ENCODE measurements at regions not wholly inside any gene's neighbourhood (a gene's known extent, or its start where the extent isn't known, plus 50 kb on each side); places are given as distances from the start of the nearest gene placed in this dataset.
"Not testable (repeated sequence)": the region's sequence is repeated elsewhere in the genome, so short reads cannot be mapped to it uniquely, and the experiment has no call there.

DNA sequence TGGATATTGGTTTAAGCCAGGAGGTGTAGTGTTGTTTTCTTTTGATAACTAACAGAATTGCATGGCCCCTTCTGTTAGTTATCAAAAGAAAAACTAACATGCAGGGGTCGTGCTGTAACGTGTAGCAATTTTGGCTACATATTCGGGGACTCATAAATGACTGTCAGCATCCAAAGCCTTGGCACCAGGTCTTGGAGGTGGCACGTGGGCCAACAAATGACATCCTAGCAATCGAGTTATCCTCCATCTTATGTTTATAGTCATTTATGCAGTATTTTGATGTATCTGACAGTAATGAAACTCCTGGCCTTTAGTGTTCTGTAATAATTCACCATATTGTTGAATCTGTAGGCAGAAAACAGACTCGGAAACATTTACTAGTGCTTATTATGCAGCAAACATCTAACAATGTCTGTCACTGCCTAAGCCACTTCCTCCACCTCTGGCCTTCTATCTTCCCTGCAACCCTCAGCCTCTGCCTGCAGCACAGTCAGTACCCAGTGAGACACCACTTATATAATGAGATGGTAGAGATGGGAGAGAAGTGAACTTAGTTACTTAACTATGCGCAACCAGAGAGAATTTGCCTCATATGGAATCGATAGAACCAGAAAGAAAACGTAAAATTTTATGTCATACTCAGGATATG, 184.6 kb downstream of the AEBP2 start:
- no peak for TF ChIP-seq POU2F2 (IDR thresholded peaks at IDR 0.05; ENCODE audit: low read depth, low read length)
- TF ChIP-seq POLR2A (IDR thresholded peaks at IDR 0.05; ENCODE audit: low read depth, low read length), result no peak
- TF ChIP-seq SPI1 (IDR thresholded peaks at IDR 0.05; ENCODE audit: low read depth, low read length), result no peak
- TF ChIP-seq POLR2AphosphoS5 (IDR thresholded peaks at IDR 0.05; ENCODE audit: low read depth, low read length), result no peak
- no peak for TF ChIP-seq PAX5 (IDR thresholded peaks at IDR 0.05; ENCODE audit: insufficient read depth, low read length, severe bottlenecking)
- no peak for TF ChIP-seq TAF1 (IDR thresholded peaks at IDR 0.05; ENCODE audit: low read depth, low read length)
- no peak for FAIRE-seq
- DNase-seq (ENCODE audit: insufficient read length, low spot score), result no peak

DNA sequence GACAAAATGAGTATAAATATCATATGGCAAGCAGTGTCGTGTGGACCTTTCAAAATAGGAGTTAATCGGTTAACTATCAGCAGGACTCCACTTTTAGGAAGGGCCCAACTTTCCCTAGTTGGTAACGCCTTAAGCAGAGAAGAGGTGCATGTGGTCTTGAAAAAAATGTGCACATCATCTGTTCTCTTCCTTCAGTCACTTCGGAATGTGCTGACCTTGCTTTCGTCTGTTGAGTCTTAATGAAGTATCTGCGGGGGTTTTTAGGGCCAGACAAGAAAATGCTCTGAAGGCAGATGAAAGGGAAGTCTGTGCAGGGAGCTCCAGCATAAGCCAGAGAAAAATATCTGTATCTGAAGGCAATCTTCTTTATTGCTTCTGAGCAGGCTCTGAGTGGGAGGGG, 185.2 kb downstream of the AEBP2 start:
- DNase-seq (ENCODE audit: insufficient read length, low spot score), result no peak

DNA sequence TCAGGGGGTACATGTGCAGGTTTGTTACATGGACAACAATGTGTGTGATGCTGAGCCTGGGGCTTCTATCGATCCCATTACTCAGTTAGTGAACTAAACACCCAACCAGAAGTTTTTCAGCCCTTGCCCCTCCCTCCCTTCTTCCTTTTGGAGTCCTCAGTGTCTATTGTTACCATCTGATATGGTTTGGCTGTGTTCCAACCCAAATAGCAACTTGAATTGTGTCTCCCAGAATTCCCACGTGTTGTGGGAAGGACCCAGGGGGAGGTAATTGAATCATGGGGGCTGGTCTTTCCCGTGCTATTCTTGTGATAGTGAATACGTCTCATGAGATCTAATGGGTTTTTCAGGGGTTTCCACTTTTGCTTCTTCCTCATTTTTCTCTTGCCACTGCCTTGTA, 186.3 kb downstream of the AEBP2 start:
- not testable (repeated sequence) for FAIRE-seq; DNase-seq (ENCODE audit: insufficient read length, low spot score)

More for the DNA sequence above, 185.2 kb downstream of the AEBP2 start:
- TF ChIP-seq PAX5 (IDR thresholded peaks at IDR 0.05; ENCODE audit: insufficient read depth, low read length, severe bottlenecking) (no peak), POLR2A (IDR thresholded peaks at IDR 0.05; ENCODE audit: low read depth, low read length) (no peak), TAF1 (IDR thresholded peaks at IDR 0.05; ENCODE audit: low read depth, low read length) (no peak)
- FAIRE-seq, result no peak

DNA sequence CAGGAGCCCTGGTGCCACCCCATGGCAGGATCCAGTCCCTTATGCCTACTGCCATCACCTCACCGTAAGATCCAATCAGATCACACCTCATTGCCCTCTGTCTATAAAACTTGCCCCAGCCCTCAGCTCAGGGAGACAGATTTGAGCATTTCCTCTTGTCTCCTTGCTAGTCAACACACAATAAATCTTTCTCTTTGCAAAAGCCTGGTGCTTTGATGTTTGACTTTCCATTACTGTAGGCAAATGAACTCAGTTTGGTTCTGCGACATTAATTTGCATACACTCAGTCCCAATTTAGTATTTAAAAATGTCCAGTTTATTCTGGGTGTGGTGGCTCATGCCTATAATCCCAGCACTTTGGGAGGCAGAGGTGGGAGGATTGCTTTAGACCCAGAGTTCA, 188.4 kb downstream of the AEBP2 start:
- TF ChIP-seq POU2F2 (IDR thresholded peaks at IDR 0.05; ENCODE audit: low read depth, low read length) (no peak), SPI1 (IDR thresholded peaks at IDR 0.05; ENCODE audit: low read depth, low read length) (no peak), TAF1 (IDR thresholded peaks at IDR 0.05; ENCODE audit: low read depth, low read length) (no peak), POLR2AphosphoS5 (IDR thresholded peaks at IDR 0.05; ENCODE audit: low read depth, low read length) (no peak), PAX5 (IDR thresholded peaks at IDR 0.05; ENCODE audit: insufficient read depth, low read length, severe bottlenecking) (no peak), POLR2A (IDR thresholded peaks at IDR 0.05; ENCODE audit: low read depth, low read length) (no peak)
- DNase-seq (ENCODE audit: insufficient read length, low spot score) (no peak), FAIRE-seq (no peak)

DNA sequence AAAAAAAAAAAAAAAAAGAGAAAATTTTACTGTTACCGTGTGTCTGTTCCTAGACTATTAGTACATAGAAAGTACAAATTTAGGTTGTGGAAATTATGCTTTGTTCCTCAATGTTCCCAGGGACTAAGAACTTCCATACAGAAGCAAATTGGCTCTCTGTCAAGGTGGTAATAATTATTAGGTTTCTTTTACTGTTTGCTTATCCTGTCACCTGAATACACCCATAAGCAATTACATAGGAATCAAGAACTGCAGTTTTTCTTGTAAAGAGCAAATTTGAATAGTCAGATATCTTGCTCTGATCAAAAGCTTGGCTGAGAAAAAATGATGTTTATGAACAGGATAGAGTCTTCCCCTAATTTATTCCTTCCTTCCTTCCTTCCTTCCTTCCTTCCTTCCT, 191.2 kb downstream of the AEBP2 start:
- DNase-seq (ENCODE audit: insufficient read length, low spot score), result no peak
- TF ChIP-seq POLR2AphosphoS5 (IDR thresholded peaks at IDR 0.05; ENCODE audit: low read depth, low read length) (no peak), POU2F2 (IDR thresholded peaks at IDR 0.05; ENCODE audit: low read depth, low read length) (no peak)
- no peak for FAIRE-seq

DNA sequence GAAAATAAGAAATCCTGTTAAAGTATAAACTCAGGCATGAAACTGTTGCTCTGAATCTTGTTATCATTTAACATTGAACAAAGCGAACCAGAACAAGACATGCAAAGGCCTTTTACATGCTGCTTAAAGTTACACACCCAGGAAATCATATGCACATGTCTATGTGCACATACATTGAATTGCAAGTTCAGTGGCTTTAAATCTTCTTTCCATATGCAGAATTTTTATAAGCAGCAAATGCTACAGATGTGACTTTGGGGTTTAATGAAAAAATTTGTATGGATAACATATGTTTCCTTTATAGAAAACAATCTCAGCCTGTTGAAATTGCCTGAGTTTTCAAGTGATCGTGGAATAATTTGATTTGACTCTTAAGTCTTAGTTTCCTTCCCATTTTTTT, 193.9 kb downstream of the AEBP2 start:
- TF ChIP-seq SPI1 (IDR thresholded peaks at IDR 0.05; ENCODE audit: low read depth, low read length) (no peak), POLR2A (IDR thresholded peaks at IDR 0.05; ENCODE audit: low read depth, low read length) (no peak), PAX5 (IDR thresholded peaks at IDR 0.05; ENCODE audit: insufficient read depth, low read length, severe bottlenecking) (no peak), POLR2AphosphoS5 (IDR thresholded peaks at IDR 0.05; ENCODE audit: low read depth, low read length) (no peak), TAF1 (IDR thresholded peaks at IDR 0.05; ENCODE audit: low read depth, low read length) (no peak), POU2F2 (IDR thresholded peaks at IDR 0.05; ENCODE audit: low read depth, low read length) (no peak)
- FAIRE-seq (no peak), DNase-seq (ENCODE audit: insufficient read length, low spot score) (no peak)

DNA sequence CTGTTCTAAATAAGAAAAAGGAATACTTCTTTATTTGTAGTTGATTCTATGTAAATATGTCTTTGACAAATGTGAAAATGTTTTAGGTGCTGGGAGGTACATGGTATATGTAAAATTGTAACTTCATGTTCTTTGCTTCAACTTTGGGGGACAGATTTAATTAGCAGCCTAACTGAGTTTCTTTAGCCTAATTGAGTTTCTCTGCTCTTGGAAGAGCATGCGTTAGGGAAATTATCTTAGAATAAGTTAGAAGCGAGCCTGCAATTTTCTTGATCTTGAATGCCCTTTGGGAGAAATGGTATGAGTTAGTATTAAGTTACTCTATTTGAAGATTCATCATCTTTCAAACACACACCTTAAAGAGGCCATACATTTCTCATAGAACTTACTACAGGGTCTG, 194.3 kb downstream of the AEBP2 start:
- no peak for DNase-seq (ENCODE audit: insufficient read length, low spot score)
- no peak for FAIRE-seq
- TF ChIP-seq SPI1 (IDR thresholded peaks at IDR 0.05; ENCODE audit: low read depth, low read length) (no peak), POLR2AphosphoS5 (IDR thresholded peaks at IDR 0.05; ENCODE audit: low read depth, low read length) (no peak), TAF1 (IDR thresholded peaks at IDR 0.05; ENCODE audit: low read depth, low read length) (no peak), POU2F2 (IDR thresholded peaks at IDR 0.05; ENCODE audit: low read depth, low read length) (no peak), POLR2A (IDR thresholded peaks at IDR 0.05; ENCODE audit: low read depth, low read length) (no peak), PAX5 (IDR thresholded peaks at IDR 0.05; ENCODE audit: insufficient read depth, low read length, severe bottlenecking) (no peak)

DNA sequence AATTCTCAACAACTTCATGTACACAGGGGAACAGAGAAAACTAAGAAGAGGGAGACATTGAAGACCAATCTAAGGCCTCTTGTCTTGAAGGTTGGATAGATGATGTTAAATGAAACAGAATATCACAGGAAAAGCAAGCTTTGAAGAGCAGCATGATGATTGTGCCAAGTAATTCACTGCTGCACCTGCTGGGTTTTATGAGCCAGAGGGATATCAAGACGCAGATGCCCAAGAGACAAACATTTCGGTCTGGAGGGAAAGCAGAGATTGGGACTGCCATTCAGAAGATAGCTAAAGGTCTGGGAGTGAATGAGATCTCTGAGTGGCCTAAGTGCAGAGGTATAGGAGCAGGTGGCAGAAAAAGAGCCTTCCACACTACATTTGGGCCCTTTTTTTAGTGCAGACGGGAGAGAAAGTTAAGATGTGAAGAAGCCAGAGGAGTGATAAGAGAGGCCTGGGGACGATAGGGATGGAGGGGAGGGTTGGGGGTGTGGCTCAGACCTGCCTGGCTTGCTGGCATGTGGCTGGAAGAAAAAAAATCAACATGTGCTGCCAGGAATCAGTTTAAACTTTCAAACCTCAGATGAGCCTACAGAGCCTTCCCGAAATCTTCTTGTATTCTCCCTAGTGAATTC, 200.6 kb downstream of the AEBP2 start:
- no peak for FAIRE-seq

DNA sequence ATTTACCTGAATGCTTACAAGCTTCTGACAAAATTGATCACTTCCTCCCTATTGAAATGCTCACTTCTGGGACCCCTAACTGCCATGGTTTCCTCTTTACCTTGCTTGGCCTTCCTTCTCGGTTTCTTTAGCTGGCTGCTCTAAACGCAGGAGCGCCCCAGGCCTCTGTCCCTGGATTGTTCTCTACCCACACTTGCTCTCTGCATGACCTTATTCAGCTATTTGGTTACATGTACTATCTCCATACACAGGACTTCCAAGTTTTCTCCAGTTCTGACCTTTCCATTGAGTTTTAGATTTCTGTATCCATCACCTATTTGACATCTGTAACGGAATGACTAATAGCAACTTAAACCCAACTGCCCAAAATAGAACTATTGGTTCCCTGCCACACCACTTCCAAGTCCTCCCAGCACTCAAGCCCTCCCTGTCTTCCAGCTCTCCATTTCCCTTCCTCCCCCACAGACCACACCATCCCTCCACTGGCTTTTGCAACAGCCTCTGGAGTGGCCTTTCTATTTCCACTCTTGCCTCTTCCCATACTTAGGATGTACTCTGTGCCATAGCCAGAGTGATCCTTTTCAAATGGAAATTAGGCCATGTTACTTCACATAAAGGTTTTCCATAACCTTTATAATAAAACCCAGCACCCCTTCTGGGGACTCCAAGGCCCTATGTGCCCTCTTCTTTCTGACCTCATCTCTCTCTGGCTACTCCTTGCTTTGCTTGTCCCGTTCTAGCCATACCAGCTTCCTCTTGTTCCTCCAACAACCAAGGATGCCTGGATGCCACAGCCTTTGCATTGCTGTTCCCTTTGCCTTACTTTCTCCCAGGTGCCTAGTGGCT, 202.2 kb downstream of the AEBP2 start:
- FAIRE-seq (no peak), DNase-seq (ENCODE audit: insufficient read length, low spot score) (no peak)

More for the DNA sequence above, 200.6 kb downstream of the AEBP2 start:
- DNase-seq (ENCODE audit: insufficient read length, low spot score), result no peak
- TF ChIP-seq PAX5 (IDR thresholded peaks at IDR 0.05; ENCODE audit: insufficient read depth, low read length, severe bottlenecking), result no peak
- no peak for TF ChIP-seq POU2F2 (IDR thresholded peaks at IDR 0.05; ENCODE audit: low read depth, low read length)
- no peak for TF ChIP-seq SPI1 (IDR thresholded peaks at IDR 0.05; ENCODE audit: low read depth, low read length)
- TF ChIP-seq POLR2AphosphoS5 (IDR thresholded peaks at IDR 0.05; ENCODE audit: low read depth, low read length), result no peak
- no peak for TF ChIP-seq TAF1 (IDR thresholded peaks at IDR 0.05; ENCODE audit: low read depth, low read length)
- TF ChIP-seq POLR2A (IDR thresholded peaks at IDR 0.05; ENCODE audit: low read depth, low read length), result no peak

More for the DNA sequence above, 202.2 kb downstream of the AEBP2 start:
- TF ChIP-seq PAX5 (IDR thresholded peaks at IDR 0.05; ENCODE audit: insufficient read depth, low read length, severe bottlenecking), result no peak
- no peak for TF ChIP-seq TAF1 (IDR thresholded peaks at IDR 0.05; ENCODE audit: low read depth, low read length)
- TF ChIP-seq POLR2A (IDR thresholded peaks at IDR 0.05; ENCODE audit: low read depth, low read length), result no peak
- no peak for TF ChIP-seq SPI1 (IDR thresholded peaks at IDR 0.05; ENCODE audit: low read depth, low read length)
- TF ChIP-seq POLR2AphosphoS5 (IDR thresholded peaks at IDR 0.05; ENCODE audit: low read depth, low read length), result no peak
- no peak for TF ChIP-seq POU2F2 (IDR thresholded peaks at IDR 0.05; ENCODE audit: low read depth, low read length)

Measured in GM12891 (cell line).